ENCODE measurements at regions not wholly inside any gene's neighbourhood (a gene's known extent, or its start where the extent isn't known, plus 50 kb on each side); places are given as distances from the start of the nearest gene placed in this dataset.

- Histone ChIP-seq H3K27me3 (no peaks in the 10 kb centered on the region), H3K36me3 (no peaks in the 10 kb centered on the region), H3K9me3 (peaks cover 0 to 34% (median 14%) of the 10 kb centered on the region in 11 donors), H3K27ac (no peak overlapping the region), H3K4me1 (peaks cover 0 to 8% (median 0%) of the 10 kb centered on the region in 9 donors), H3K4me3 (no peak overlapping the region)
- intact Hi-C loops (cut with DNase I), result no loop called here
- WGBS, 2 donors, result 94 to 95% methylated on average over 3 of the region's 3 CpGs
- no peak for TF ChIP-seq CTCF (IDR thresholded peaks at IDR 0.05)
- DNase-seq, result no peak
- ATAC-seq, result no peak
Measured at GRCh38 chr2:226584518-226585055, 215.0 kb downstream of the IRS1 start.

- H3K9me3 ChIP-seq, result peaks cover 0 to 25% (median 10%) of the 10 kb centered on the region in 11 donors
- intact Hi-C loops (cut with DNase I), result no loop called here
- H3K4me1 ChIP-seq, result peaks cover 0 to 8% (median 0%) of the 10 kb centered on the region in 9 donors
- no peak for TF ChIP-seq CTCF (IDR thresholded peaks at IDR 0.05)
- no peak overlapping the region for H3K4me3 ChIP-seq
- 84 to 85% methylated on average over 1 of the region's 1 CpG for WGBS, 2 donors
- no peaks in the 10 kb centered on the region for H3K27me3 ChIP-seq
- no peaks in the 10 kb centered on the region for H3K36me3 ChIP-seq
- DNase-seq (no peak), ATAC-seq (no peak)
- no peak overlapping the region for H3K27ac ChIP-seq
Measured at GRCh38 chr2:226583715-226584114, 215.9 kb downstream of the IRS1 start.

- Histone ChIP-seq H3K27me3 (no peaks in the 10 kb centered on the region), H3K4me3 (no peak overlapping the region), H3K9me3 (peaks cover 0 to 5% (median 0%) of the 10 kb centered on the region in 11 donors), H3K27ac (no peak overlapping the region), H3K4me1 (peaks cover 0 to 8% (median 0%) of the 10 kb centered on the region in 9 donors), H3K36me3 (no peaks in the 10 kb centered on the region)
- DNase-seq (no peak), ATAC-seq (no peak)
- TF ChIP-seq CTCF (IDR thresholded peaks at IDR 0.05), result no peak
- intact Hi-C loops (cut with DNase I), result no loop called here
- 78 to 87% methylated on average over 4 of the region's 4 CpGs for WGBS, 2 donors
Measured at GRCh38 chr2:226581661-226582060, 218.0 kb downstream of the IRS1 start.

GRCh38 chr2:226581004-226581403, 218.6 kb downstream of the IRS1 start:
- 63 to 66% methylated on average over 2 of the region's 2 CpGs for WGBS, 2 donors
- Histone ChIP-seq H3K36me3 (no peaks in the 10 kb centered on the region), H3K4me1 (peaks cover 0 to 8% (median 0%) of the 10 kb centered on the region in 9 donors), H3K27me3 (no peaks in the 10 kb centered on the region), H3K27ac (no peak overlapping the region), H3K4me3 (no peak overlapping the region), H3K9me3 (no peaks in the 10 kb centered on the region)
- ATAC-seq (no peak), DNase-seq (no peak)
- intact Hi-C loops (cut with DNase I), result no loop called here
- no peak for TF ChIP-seq CTCF (IDR thresholded peaks at IDR 0.05)
